PFSK-1 (cell line): ENCODE measurements at regions not wholly inside any gene's neighbourhood (a gene's known extent, or its start where the extent isn't known, plus 50 kb on each side); places are given as distances from the start of the nearest gene placed in this dataset.

Source experiments
- REST ChIP-seq, 2 experiments: IDR thresholded peaks; 2 replicates each; pipeline versions ENCODE4 v1.6.1 to v1.8.0; 2011 to 2012; ENCODE audit warnings: low read depth in 2 of 2, low read length in 2 of 2, control low read depth in 1 of 2, inconsistent platforms in 1 of 2, mild to moderate bottlenecking in 1 of 2, moderate library complexity in 1 of 2; ENCODE audit not compliant: insufficient read depth in 1 of 2
- SIN3A ChIP-seq: IDR thresholded peaks from 2 replicates; pipeline ENCODE4 v1.6.1; 2012; ENCODE audit warnings: mild to moderate bottlenecking, low read length, moderate library complexity, borderline replicate concordance; ENCODE audit not compliant: insufficient read depth

GRCh38 chr4:62222121-62222520, 1022.0 kb downstream of the ADGRL3 start:
- TF ChIP-seq SIN3A (no peak), REST (IDR thresholded peaks at IDR 0.05; ENCODE audit: insufficient read depth in 1 of 2, low read depth in 2 of 2, low read length in 2 of 2) (no peak)
